Sciatic nerve (tissue), 2 donors: ENCODE measurements at regions not wholly inside any gene's neighbourhood (a gene's known extent, or its start where the extent isn't known, plus 50 kb on each side); places are given as distances from the start of the nearest gene placed in this dataset.
"Not testable (repeated sequence)": the region's sequence is repeated elsewhere in the genome, so short reads cannot be mapped to it uniquely, and the experiment has no call there.

Experiments
- ATAC-seq: fragments of 200-7000 bp; cut with Tn5 transposase; one replicate; pipeline ENCODE4 v1.9.1; 2020; ENCODE audit warnings: mild to moderate bottlenecking, moderate library complexity
- DNase-seq: peaks from one replicate; pipeline ENCODE4 v3.0.0-alpha.2; 2020; ENCODE audit warnings: low spot score
- intact Hi-C: fragments of 100-400 bp; cut with DNase I; formaldehyde crosslinking; loops from one replicate; pipeline ENCODE4 v1.14.2; 2022
- donor health status: DM: no; HTN: no; CAD: no.
- donor health status: DM: no; HTN: no; CAD: no.

- ATAC-seq (no peak), DNase-seq (no peak)
- intact Hi-C loops = no loop called here
Observed at GRCh38 chr10:125423569-125423968, 259.4 kb downstream of the TEX36 start.

GRCh38 chr10:125419831-125420230 lies 259.5 kb upstream of the CTBP2 start:
- DNase-seq (no peak), ATAC-seq (no peak)
- intact Hi-C loops = no loop called here

GRCh38 chr10:125419146-125419545 lies 258.8 kb upstream of the CTBP2 start:
- intact Hi-C loops = no loop called here
- ATAC-seq (no peak), DNase-seq (no peak)

- ATAC-seq (no peak), DNase-seq (no peak)
- intact Hi-C loops = no loop called here
Observed at GRCh38 chr10:125417605-125418004, 257.2 kb upstream of the CTBP2 start.

GRCh38 chr10:125415964-125416363 lies 255.6 kb upstream of the CTBP2 start:
- ATAC-seq (no peak), DNase-seq (no peak)
- intact Hi-C loops = no loop called here

GRCh38 chr10:125415006-125415633 lies 254.8 kb upstream of the CTBP2 start:
- no peak for ATAC-seq
- no peak for DNase-seq
- intact Hi-C loops = no loop called here

GRCh38 chr10:125411724-125412123 lies 251.4 kb upstream of the CTBP2 start:
- DNase-seq = no peak
- intact Hi-C loops = no loop called here
- ATAC-seq = no peak

GRCh38 chr10:125409756-125410155 lies 249.4 kb upstream of the CTBP2 start:
- ATAC-seq = no peak
- intact Hi-C loops = no loop called here
- no peak for DNase-seq

- no peak for DNase-seq
- intact Hi-C loops = no loop called here
- no peak for ATAC-seq
Observed at GRCh38 chr10:125407557-125407956, 247.2 kb upstream of the CTBP2 start.

- ATAC-seq (no peak), DNase-seq (no peak)
- intact Hi-C loops = no loop called here
Observed at GRCh38 chr10:125407000-125407502, 246.7 kb upstream of the CTBP2 start.

GRCh38 chr10:125404902-125405301 lies 244.5 kb upstream of the CTBP2 start:
- intact Hi-C loops, DNase-seq, ATAC-seq: not testable (repeated sequence)

GRCh38 chr10:125401462-125401861 lies 241.1 kb upstream of the CTBP2 start:
- ATAC-seq (no peak), DNase-seq (no peak)
- intact Hi-C loops = no loop called here

GRCh38 chr10:125399289-125399688 lies 238.9 kb upstream of the CTBP2 start:
- no peak for ATAC-seq
- no peak for DNase-seq
- intact Hi-C loops = no loop called here

GRCh38 chr10:125398270-125398669 lies 237.9 kb upstream of the CTBP2 start:
- DNase-seq = no peak
- ATAC-seq = no peak
- intact Hi-C loops = no loop called here

GRCh38 chr10:125397608-125398007 lies 237.2 kb upstream of the CTBP2 start:
- no peak for ATAC-seq
- intact Hi-C loops = no loop called here
- DNase-seq = no peak

GRCh38 chr10:125396676-125397075 lies 236.3 kb upstream of the CTBP2 start:
- DNase-seq (no peak), ATAC-seq (no peak)
- intact Hi-C loops = no loop called here

- intact Hi-C loops = no loop called here
- DNase-seq = no peak
Observed at GRCh38 chr10:125392609-125393008, 232.2 kb upstream of the CTBP2 start.

GRCh38 chr10:125392154-125392553 lies 231.8 kb upstream of the CTBP2 start:
- ATAC-seq (no peak), DNase-seq (no peak)
- intact Hi-C loops = no loop called here

More at GRCh38 chr10:125392609-125393008, 232.2 kb upstream of the CTBP2 start:
- ATAC-seq = no peak

GRCh38 chr10:125389648-125390047 lies 229.3 kb upstream of the CTBP2 start:
- intact Hi-C loops = no loop called here
- no peak for DNase-seq
- ATAC-seq = no peak

- intact Hi-C loops = no loop called here
- DNase-seq (no peak), ATAC-seq (no peak)
Observed at GRCh38 chr10:125379592-125379991, 219.2 kb upstream of the CTBP2 start.

GRCh38 chr10:125377368-125377767 lies 217.0 kb upstream of the CTBP2 start:
- intact Hi-C loops = no loop called here
- ATAC-seq = no peak

More at GRCh38 chr10:125377368-125377767, 217.0 kb upstream of the CTBP2 start:
- no peak for DNase-seq
